HepG2 (cell line): ENCODE measurements at regions not wholly inside any gene's neighbourhood (a gene's known extent, or its start where the extent isn't known, plus 50 kb on each side); places are given as distances from the start of the nearest gene placed in this dataset.
A peak's percentile ranks its signal among the peaks of the same experiment; 100 is the strongest.

Experiments
- ATAC-seq: fragments of 200-7000 bp; cut with Tn5 transposase; 3 replicates; pipeline ENCODE4 v1.9.1; 2020; ENCODE audit warnings: mild to moderate bottlenecking, moderate library complexity
- BruUV-seq: library from RNA; stranded (reverse); fragments of 400-500 nt; replicated peaks from 2 replicates; lab custom pipeline; 2021; lab: Mats Ljungman, UMichigan
- CTCF ChIA-PET: fragments of 300-600 bp; formaldehyde crosslinking; extraction: SDS; loops from one replicate; lab custom pipeline; 2021; ENCODE audit warnings: low total read pairs, inconsistent platforms, low intra/inter-chr PET ratio; lab: Yijun Ruan, JAX
- POLR2A ChIA-PET: fragments of 350-600 bp; sonication (Branson Sonifier 250); formaldehyde crosslinking; loops from one replicate; lab custom pipeline; 2020; ENCODE audit warnings: antibody characterized with exemption, inconsistent platforms; lab: Yijun Ruan, JAX
- DNase-seq: peaks from one replicate; pipeline ENCODE4 v3.0.0-alpha.2; 2015; ENCODE audit warnings: low spot score
- FAIRE-seq: peaks from 3 replicates; lab custom pipeline; 2011; peaks lifted over from hg19 to GRCh38; lab: Jason Lieb, UNC
- H2AFZ ChIP-seq: one replicate; pipeline ENCODE4 v1.6.1; 2011; ENCODE audit warnings: low read length, inconsistent platforms
- H3K27ac ChIP-seq: fragments of 300-600 bp; 3 replicates; pipeline ENCODE4 v1.8.0; 2011; ENCODE audit warnings: mixed run types, mild to moderate bottlenecking, mixed read lengths, low read length, inconsistent platforms; ENCODE audit not compliant: insufficient read depth; ENCODE audit errors: extremely low read length
- H3K27me3 ChIP-seq, 2 experiments: fragments of 200-600 bp in 1 of 2; 2 replicates in 1 of 2; 3 replicates in 1 of 2; pipeline versions ENCODE4 v1.6.0 to v1.8.0; 2011; ENCODE audit warnings: low read length in 2 of 2, mild to moderate bottlenecking in 2 of 2, moderate library complexity in 2 of 2, inconsistent platforms in 1 of 2; ENCODE audit not compliant: insufficient read depth in 2 of 2, control insufficient read depth in 1 of 2
- H3K36me3 ChIP-seq, 2 experiments: fragments of 200-600 bp in 1 of 2; replicated peaks in 1 of 2; 2 replicates in 1 of 2; 3 replicates in 1 of 2; pipeline versions ENCODE4 v1.5.1 to v1.8.0; 2011; ENCODE audit warnings: low read length in 2 of 2, inconsistent platforms in 1 of 2; ENCODE audit not compliant: insufficient read depth in 2 of 2, control insufficient read depth in 1 of 2
- H3K4me1 ChIP-seq: 2 replicates; pipeline ENCODE4 v1.5.1; 2012; ENCODE audit warnings: low read length, inconsistent platforms; ENCODE audit not compliant: insufficient read depth
- H3K4me2 ChIP-seq: 2 replicates; pipeline ENCODE4 v1.6.0; 2011; ENCODE audit warnings: low read depth, low read length, inconsistent platforms
- H3K4me3 ChIP-seq, 3 experiments: fragments of 200-600 bp in 1 of 3; sonication (generic), shearing (Covaris generic) in 1 of 3; replicated peaks in 1 of 3; 2 replicates each; pipeline ENCODE4 v1.5.1; 2011 to 2016; ENCODE audit warnings: low read length in 3 of 3, inconsistent platforms in 2 of 3, low read depth in 2 of 3, mild to moderate bottlenecking in 2 of 3, control low read depth in 1 of 3, mixed read lengths in 1 of 3; ENCODE audit not compliant: insufficient read depth in 1 of 3
- H3K79me2 ChIP-seq: one replicate; pipeline ENCODE4 v1.6.1; 2011; ENCODE audit warnings: low read length, inconsistent platforms; ENCODE audit not compliant: insufficient read depth
- H3K9ac ChIP-seq: 2 replicates; pipeline ENCODE4 v1.6.0; 2011; ENCODE audit warnings: mild to moderate bottlenecking, low read depth, low read length, inconsistent platforms; ENCODE audit not compliant: insufficient read depth
- H3K9me3 ChIP-seq: 2 replicates; pipeline ENCODE4 v1.5.1; 2012; ENCODE audit warnings: mild to moderate bottlenecking, low read length
- H4K20me1 ChIP-seq: 2 replicates; pipeline ENCODE4 v1.6.0; 2011; ENCODE audit warnings: inconsistent platforms, mild to moderate bottlenecking, low read length, moderate library complexity; ENCODE audit not compliant: insufficient read depth
- CREM ChIP-seq, 2 experiments: sonication (generic) in 1 of 2; formaldehyde crosslinking in 1 of 2; IDR thresholded peaks; 2 replicates each; pipeline versions ENCODE4 v1.4.0 to v1.6.1; 2016 to 2020; ENCODE audit warnings: antibody characterized with exemption in 1 of 2, mild to moderate bottlenecking in 1 of 2, missing genetic modification reagents in 1 of 2
- CSRNP2 ChIP-seq: sonication (generic); formaldehyde crosslinking; conservative IDR thresholded peaks from 2 replicates; pipeline ENCODE4 v1.8.0; 2022; ENCODE audit warnings: low read depth, missing genetic modification reagents
- FOXP1 ChIP-seq, 2 experiments: fragments of 450-650 bp in 1 of 2; IDR thresholded peaks; 2 replicates each; pipeline ENCODE4 v1.6.1; 2017 to 2018; ENCODE audit warnings: antibody characterized with exemption in 1 of 2
- HDAC2 ChIP-seq: sonication (generic); formaldehyde crosslinking; IDR thresholded peaks from 2 replicates; pipeline ENCODE4 v1.4.0; 2020; ENCODE audit warnings: missing genetic modification reagents
- JARID2 ChIP-seq: sonication (generic); formaldehyde crosslinking; IDR thresholded peaks from 2 replicates; pipeline ENCODE4 v1.8.1; 2023; ENCODE audit warnings: missing genetic modification reagents, inconsistent platforms; ENCODE audit not compliant: insufficient replicate concordance
- KDM3A ChIP-seq: IDR thresholded peaks from 2 replicates; pipeline ENCODE4 v1.6.1; 2018; ENCODE audit warnings: low read depth, missing compliant biosample characterization
- LBX2 ChIP-seq: sonication (generic); formaldehyde crosslinking; IDR thresholded peaks from 2 replicates; pipeline ENCODE4 v1.5.0; 2020; ENCODE audit warnings: missing genetic modification reagents, mild to moderate bottlenecking, borderline replicate concordance
- PRDM10 ChIP-seq: sonication (generic); formaldehyde crosslinking; IDR thresholded peaks from 2 replicates; pipeline ENCODE4 v1.4.0; 2020; ENCODE audit warnings: low read depth, missing genetic modification reagents
- PREB ChIP-seq: sonication (generic); formaldehyde crosslinking; IDR thresholded peaks from 2 replicates; pipeline ENCODE4 v1.4.0; 2020; ENCODE audit warnings: missing genetic modification reagents
- RAD51 ChIP-seq: fragments of 450-650 bp; IDR thresholded peaks from 2 replicates; pipeline ENCODE4 v1.6.1; 2016; ENCODE audit warnings: borderline replicate concordance
- RARA ChIP-seq: IDR thresholded peaks from 2 replicates; pipeline ENCODE4 v1.6.1; 2016; ENCODE audit warnings: missing genetic modification reagents, missing compliant biosample characterization
- SOX5 ChIP-seq: IDR thresholded peaks from 2 replicates; pipeline ENCODE4 v1.6.1; 2016; ENCODE audit warnings: borderline replicate concordance
- ZBTB42 ChIP-seq: sonication (generic); formaldehyde crosslinking; IDR thresholded peaks from 2 replicates; pipeline ENCODE4 v1.5.0; 2020; ENCODE audit warnings: mild to moderate bottlenecking, missing genetic modification reagents
- ZNF207 ChIP-seq: fragments of 450-650 bp; IDR thresholded peaks from 2 replicates; pipeline ENCODE4 v1.6.1; 2016; ENCODE audit warnings: antibody characterized with exemption, borderline replicate concordance
- ZNF33B ChIP-seq: sonication (generic); formaldehyde crosslinking; IDR thresholded peaks from 2 replicates; pipeline ENCODE4 v1.5.1; 2020; ENCODE audit warnings: mild to moderate bottlenecking, missing genetic modification reagents
- ZNF547 ChIP-seq: sonication (generic); formaldehyde crosslinking; IDR thresholded peaks from 2 replicates; pipeline ENCODE4 v1.5.1; 2020; ENCODE audit warnings: mild to moderate bottlenecking, missing genetic modification reagents
- WGBS: methylation state at CpG from one replicate; pipeline ENCODE4 v1.1.6; 2017; ENCODE audit warnings: low lambda C conversion rate; 5-methylcytosine and 5-hydroxymethylcytosine counted together
- in situ Hi-C: cut with HindIII; loops from 2 replicates; pipeline ENCODE4 v1.10.0; 2017; ENCODE audit warnings: low pct_unique_long_range_greater_than_20kb; ENCODE audit not compliant: extremely low pct_ligation_motif_present
- intact Hi-C: fragments of 100-400 bp; cut with micrococcal nuclease; formaldehyde crosslinking; loops from one replicate; pipeline ENCODE4 v1.10.0; 2022; ENCODE audit not compliant: unreplicated experiment

GRCh38 chr1:59072583-59072947 is 224.3 kb upstream of the FGGY start (continued):
- TF ChIP-seq LBX2 (CRISPR knock-in tag) (no peak), RAD51 (no peak), HDAC2 (CRISPR knock-in tag) (no peak), KDM3A (CRISPR knock-in tag) (no peak), PRDM10 (CRISPR knock-in tag) (no peak), ZNF547 (CRISPR knock-in tag) (no peak)

GRCh38 chr1:59074598-59074997 is 222.3 kb upstream of the FGGY start:
- FAIRE-seq (no peak), DNase-seq (peak; percentile 13), ATAC-seq (no peak)
- POLR2A ChIA-PET: no interaction called here
- CTCF ChIA-PET: no interaction called here
- Histone ChIP-seq H3K9me3 (no peaks in the 10 kb centered on the region), H3K27ac (no peak overlapping the region), H3K9ac (no peak overlapping the region), H2AFZ (no peak overlapping the region), H3K4me1 (peaks cover 78% of the 10 kb centered on the region), H3K4me3 (no peak overlapping the region), H3K79me2 (no peaks in the 10 kb centered on the region), H3K27me3 (no peaks in the 10 kb centered on the region), H4K20me1 (no peaks in the 10 kb centered on the region), H3K36me3 (no peaks in the 10 kb centered on the region), H3K4me2 (no peak overlapping the region)
- in situ Hi-C loops: no loop called here
- intact Hi-C loops: loop anchor here (10.0 kb wide), 1 partner anchor 220 kb away; the partner anchor contains the start of gene FGGY
- WGBS: 16% methylated on average over 3 of the region's 3 CpGs
- no TSS peak for BruUV-seq
- TF ChIP-seq CREM (IDR thresholded peaks at IDR 0.05) (peak; percentile 32; the same call in 1 of the 2 replicates), CREM (CRISPR knock-in tag; IDR thresholded peaks at IDR 0.05) (no peak), CSRNP2 (no peak), PREB (no peak), ZBTB42 (CRISPR knock-in tag) (no peak), JARID2 (CRISPR knock-in tag) (no peak), ZNF33B (no peak), SOX5 (CRISPR knock-in tag) (no peak), RARA (CRISPR knock-in tag) (peak; percentile 33; the same call in 1 of the 2 replicates), ZNF207 (no peak), FOXP1 (IDR thresholded peaks at IDR 0.05) (no peak), FOXP1 (CRISPR knock-in tag; IDR thresholded peaks at IDR 0.05) (peak; percentile 15; the same call in 1 of the 2 replicates)
